ENCODE measurements at regions not wholly inside any gene's neighbourhood (a gene's known extent, or its start where the extent isn't known, plus 50 kb on each side); places are given as distances from the start of the nearest gene placed in this dataset.
"Not testable (repeated sequence)": the region's sequence is repeated elsewhere in the genome, so short reads cannot be mapped to it uniquely, and the experiment has no call there.

GRCh38 chr10:120793088-120793487 is 58.1 kb upstream of the WDR11 start:
- intact Hi-C loops (cut with DNase I): no loop called here
- Histone ChIP-seq H3K27me3 (no peaks in the 10 kb centered on the region), H3K4me1 (no peaks in the 10 kb centered on the region), H3K4me3 (no peak overlapping the region), H3K36me3 (no peaks in the 10 kb centered on the region), H3K27ac (no peak overlapping the region), H3K9ac (ENCODE audit: low read depth in 2 of 2, low read length in 2 of 2) (no peak overlapping the region), H3K9me3 (no peaks in the 10 kb centered on the region)
- no peak for TF ChIP-seq CTCF (IDR thresholded peaks at IDR 0.05)
- no peak for DNase-seq

- TF ChIP-seq CTCF (IDR thresholded peaks at IDR 0.05): no peak
- H3K4me3 ChIP-seq: no peak overlapping the region
- H3K9me3 ChIP-seq: no peaks in the 10 kb centered on the region
- H3K36me3 ChIP-seq: no peaks in the 10 kb centered on the region
- no peak for DNase-seq
- no peaks in the 10 kb centered on the region for H3K27me3 ChIP-seq
- no peak overlapping the region for H3K9ac ChIP-seq (ENCODE audit: low read depth in 2 of 2, low read length in 2 of 2)
- intact Hi-C loops (cut with DNase I): no loop called here
- H3K27ac ChIP-seq: no peak overlapping the region
- no peaks in the 10 kb centered on the region for H3K4me1 ChIP-seq
These were observed 56.8 kb upstream of the WDR11 start for GRCh38 chr10:120794390-120794789.

- H3K36me3 ChIP-seq; H3K4me3 ChIP-seq; intact Hi-C loops (cut with DNase I); H3K4me1 ChIP-seq; H3K9me3 ChIP-seq; H3K27ac ChIP-seq; H3K9ac ChIP-seq (ENCODE audit: low read depth in 2 of 2, low read length in 2 of 2); DNase-seq; H3K27me3 ChIP-seq: not testable (repeated sequence)
These were observed 52.9 kb upstream of the WDR11 start for GRCh38 chr10:120798276-120798675.

- Histone ChIP-seq H3K9me3 (no peaks in the 10 kb centered on the region), H3K9ac (ENCODE audit: low read depth in 2 of 2, low read length in 2 of 2) (no peak overlapping the region), H3K4me1 (no peaks in the 10 kb centered on the region), H3K27me3 (no peaks in the 10 kb centered on the region), H3K27ac (no peak overlapping the region), H3K4me3 (no peak overlapping the region), H3K36me3 (no peaks in the 10 kb centered on the region)
- DNase-seq: no peak
- no peak for TF ChIP-seq CTCF (IDR thresholded peaks at IDR 0.05)
- intact Hi-C loops (cut with DNase I): no loop called here
These were observed 51.3 kb upstream of the WDR11 start for GRCh38 chr10:120799849-120800248.

- no peak for TF ChIP-seq CTCF (IDR thresholded peaks at IDR 0.05)
These were observed 50.4 kb upstream of the WDR11 start for GRCh38 chr10:120800528-120801323.

More at GRCh38 chr10:120800528-120801323, 50.4 kb upstream of the WDR11 start:
- H3K4me1 ChIP-seq: no peaks in the 10 kb centered on the region
- H3K9ac ChIP-seq (ENCODE audit: low read depth in 2 of 2, low read length in 2 of 2): no peak overlapping the region
- no peak overlapping the region for H3K4me3 ChIP-seq
- H3K27me3 ChIP-seq: no peaks in the 10 kb centered on the region
- H3K27ac ChIP-seq: no peak overlapping the region
- H3K9me3 ChIP-seq: no peaks in the 10 kb centered on the region
- intact Hi-C loops (cut with DNase I): no loop called here
- no peaks in the 10 kb centered on the region for H3K36me3 ChIP-seq
- DNase-seq: no peak

Data from colonic mucosa (tissue), 4 donors.